Bronchial epithelial cell (primary cell): ENCODE measurements at regions not wholly inside any gene's neighbourhood (a gene's known extent, or its start where the extent isn't known, plus 50 kb on each side); places are given as distances from the start of the nearest gene placed in this dataset.
"Not testable (repeated sequence)": the region's sequence is repeated elsewhere in the genome, so short reads cannot be mapped to it uniquely, and the experiment has no call there.

Experiments used
- DNase-seq: peaks from one replicate; pipeline ENCODE4 v3.0.0-alpha.2; 2010; ENCODE audit warnings: low read depth
- FAIRE-seq: peaks from 2 replicates; lab custom pipeline; 2011; peaks lifted over from hg19 to GRCh38; lab: Jason Lieb, UNC
- H3K27me3 ChIP-seq: 2 replicates; pipeline ENCODE4 v1.5.1; 2011; ENCODE audit warnings: low read length; ENCODE audit not compliant: control insufficient read depth, insufficient read depth
- H3K36me3 ChIP-seq: 2 replicates; pipeline ENCODE4 v1.5.1; 2011; ENCODE audit warnings: low read length; ENCODE audit not compliant: control insufficient read depth, insufficient read depth
- H3K4me3 ChIP-seq: 2 replicates; pipeline ENCODE4 v1.5.1; 2011; ENCODE audit warnings: mild to moderate bottlenecking, low read depth, low read length, control low read depth
- TF ChIP-seq, protein P1 (sequence below): IDR thresholded peaks from 2 replicates; pipeline ENCODE4 v1.5.1; 2011; ENCODE audit warnings: mild to moderate bottlenecking, moderate library complexity, low read length, control low read depth, inconsistent platforms; ENCODE audit not compliant: insufficient read depth, severe bottlenecking

DNA sequence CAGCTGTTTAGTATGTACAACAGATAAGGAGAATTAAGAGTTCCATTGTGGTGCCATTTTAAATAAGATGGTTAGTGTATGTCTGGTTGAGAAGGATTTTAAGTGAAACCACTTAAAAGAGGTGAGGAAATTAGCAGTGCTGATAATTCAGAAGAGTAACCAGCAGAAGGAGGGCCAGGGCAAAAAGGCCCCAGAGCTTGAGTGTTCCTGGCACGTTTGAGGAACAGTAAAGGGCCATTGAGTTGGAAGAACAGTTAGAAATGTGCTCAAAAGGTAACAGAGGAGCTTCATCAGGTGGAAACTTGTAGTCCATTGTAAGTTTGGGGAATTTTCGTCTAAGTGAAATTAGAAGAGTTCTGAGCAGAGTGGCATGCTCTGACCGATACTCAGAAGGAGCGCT lies 606.2 kb upstream of the ZFP42 start:
- H3K4me3 ChIP-seq: no peak overlapping the region
- DNase-seq: no peak
- no peaks in the 10 kb centered on the region for H3K27me3 ChIP-seq
- H3K36me3 ChIP-seq: no peaks in the 10 kb centered on the region
- TF ChIP-seq, protein P1, sequence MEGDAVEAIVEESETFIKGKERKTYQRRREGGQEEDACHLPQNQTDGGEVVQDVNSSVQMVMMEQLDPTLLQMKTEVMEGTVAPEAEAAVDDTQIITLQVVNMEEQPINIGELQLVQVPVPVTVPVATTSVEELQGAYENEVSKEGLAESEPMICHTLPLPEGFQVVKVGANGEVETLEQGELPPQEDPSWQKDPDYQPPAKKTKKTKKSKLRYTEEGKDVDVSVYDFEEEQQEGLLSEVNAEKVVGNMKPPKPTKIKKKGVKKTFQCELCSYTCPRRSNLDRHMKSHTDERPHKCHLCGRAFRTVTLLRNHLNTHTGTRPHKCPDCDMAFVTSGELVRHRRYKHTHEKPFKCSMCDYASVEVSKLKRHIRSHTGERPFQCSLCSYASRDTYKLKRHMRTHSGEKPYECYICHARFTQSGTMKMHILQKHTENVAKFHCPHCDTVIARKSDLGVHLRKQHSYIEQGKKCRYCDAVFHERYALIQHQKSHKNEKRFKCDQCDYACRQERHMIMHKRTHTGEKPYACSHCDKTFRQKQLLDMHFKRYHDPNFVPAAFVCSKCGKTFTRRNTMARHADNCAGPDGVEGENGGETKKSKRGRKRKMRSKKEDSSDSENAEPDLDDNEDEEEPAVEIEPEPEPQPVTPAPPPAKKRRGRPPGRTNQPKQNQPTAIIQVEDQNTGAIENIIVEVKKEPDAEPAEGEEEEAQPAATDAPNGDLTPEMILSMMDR: no peak
- FAIRE-seq: no peak

DNA sequence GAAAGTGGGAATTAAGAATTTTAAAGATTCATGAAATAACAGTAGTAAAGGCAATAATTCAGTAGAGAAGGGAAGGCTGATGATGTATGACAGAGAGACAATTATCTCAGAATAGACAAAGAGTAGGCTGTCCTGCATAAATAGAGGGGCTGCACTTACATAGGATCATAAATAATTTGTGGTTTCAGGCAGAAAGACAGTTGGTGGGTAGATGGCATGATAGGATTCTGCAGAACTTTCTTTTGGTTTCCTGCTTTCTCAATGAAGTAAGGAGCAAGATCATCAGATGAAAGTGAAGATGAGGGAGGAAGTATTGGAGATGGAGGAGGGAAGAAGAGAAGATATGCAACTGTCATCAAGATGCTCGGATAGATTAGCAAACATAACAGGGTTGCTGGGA lies 604.9 kb upstream of the ZFP42 start:
- DNase-seq (no peak), FAIRE-seq (no peak)
- H3K36me3 ChIP-seq: no peaks in the 10 kb centered on the region
- TF ChIP-seq, protein P1: no peak
- H3K27me3 ChIP-seq: no peaks in the 10 kb centered on the region
- no peak overlapping the region for H3K4me3 ChIP-seq

DNA sequence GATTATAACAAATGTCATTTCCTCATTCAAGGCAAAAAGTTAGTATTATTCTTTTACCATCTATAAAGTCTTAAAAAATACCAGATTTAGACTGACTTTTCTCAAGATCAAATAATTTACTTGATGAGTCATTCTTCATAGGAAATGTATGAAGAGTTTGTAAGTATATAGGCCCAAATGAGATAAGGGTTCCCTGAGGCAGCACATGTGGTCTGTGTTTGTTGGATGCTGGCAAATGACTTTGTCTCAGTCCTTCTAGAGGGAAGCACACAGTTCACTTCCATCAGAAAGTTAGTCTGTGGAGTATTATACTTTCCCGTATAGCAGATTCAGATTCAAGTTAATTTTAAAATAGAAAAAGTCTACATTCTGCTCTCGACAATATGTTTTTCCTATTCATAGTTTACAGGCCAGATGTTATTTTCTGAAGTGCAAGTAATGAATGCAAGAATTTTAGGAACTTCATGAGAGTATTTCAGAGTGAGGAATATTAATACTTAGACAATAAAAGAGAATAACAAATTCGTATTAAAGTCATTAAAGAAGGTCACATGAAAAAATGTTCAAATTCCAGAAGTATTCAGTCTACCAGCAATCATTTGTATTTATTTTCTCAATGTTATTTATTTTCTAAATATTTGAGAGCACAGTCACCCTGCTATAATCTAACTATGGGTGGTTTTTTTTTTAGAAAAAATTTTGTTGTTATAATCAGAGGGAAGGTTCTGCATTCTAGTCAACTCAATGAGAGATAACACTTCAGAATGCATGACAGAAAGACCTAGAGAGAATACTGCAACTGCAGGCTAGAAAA lies 601.8 kb upstream of the ZFP42 start:
- TF ChIP-seq, protein P1: no peak
- DNase-seq (no peak), FAIRE-seq (no peak)
- Histone ChIP-seq H3K36me3 (no peaks in the 10 kb centered on the region), H3K27me3 (no peaks in the 10 kb centered on the region), H3K4me3 (no peak overlapping the region)

- FAIRE-seq: no peak
- Histone ChIP-seq H3K36me3 (no peaks in the 10 kb centered on the region), H3K4me3 (no peak overlapping the region), H3K27me3 (no peaks in the 10 kb centered on the region)
- TF ChIP-seq, protein P1: no peak
- no peak for DNase-seq
Observed at GRCh38 chr4:187396106-187396505, 599.5 kb upstream of the ZFP42 start.

DNA sequence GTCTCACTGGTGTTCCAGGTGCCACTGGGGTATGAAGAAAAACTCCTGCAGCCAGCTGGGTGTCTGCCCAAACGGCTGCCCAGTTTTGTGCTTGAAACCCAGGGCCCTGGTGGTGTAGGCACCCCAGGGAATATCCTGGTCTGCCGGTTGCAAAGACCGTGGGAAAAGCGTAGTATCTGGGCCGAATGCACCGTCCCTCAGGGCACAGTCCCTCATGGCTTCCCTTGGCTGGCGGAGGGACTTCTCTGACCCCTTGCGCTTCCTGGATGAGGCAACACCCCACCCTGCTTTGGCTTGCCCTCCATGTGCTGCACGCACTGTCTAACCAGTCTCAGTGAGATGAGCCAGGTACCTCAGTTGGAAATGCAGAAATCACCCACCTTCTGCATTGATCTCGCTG lies 587.1 kb upstream of the ZFP42 start:
- H3K4me3 ChIP-seq, H3K27me3 ChIP-seq, FAIRE-seq: not testable (repeated sequence)

GRCh38 chr4:187413564-187414358 lies 581.8 kb upstream of the ZFP42 start:
- FAIRE-seq: no peak
- no peaks in the 10 kb centered on the region for H3K27me3 ChIP-seq
- no peaks in the 10 kb centered on the region for H3K36me3 ChIP-seq
- TF ChIP-seq, protein P1: no peak
- no peak overlapping the region for H3K4me3 ChIP-seq
- DNase-seq: no peak

More for the DNA sequence above, 587.1 kb upstream of the ZFP42 start:
- not testable (repeated sequence) for H3K36me3 ChIP-seq, DNase-seq
